AG09319 (cell line): ENCODE measurements at regions not wholly inside any gene's neighbourhood (a gene's known extent, or its start where the extent isn't known, plus 50 kb on each side); places are given as distances from the start of the nearest gene placed in this dataset.

Source experiments
- DNase-seq: peaks from one replicate; pipeline ENCODE4 v3.0.0-alpha.2; 2010; ENCODE audit warnings: low read depth; ENCODE audit errors: extremely low read depth
- CTCF ChIP-seq: IDR thresholded peaks from 2 replicates; pipeline ENCODE4 v1.5.1; 2011; ENCODE audit warnings: low read depth, mild to moderate bottlenecking, inconsistent platforms, low read length, moderate library complexity

GRCh38 chr14:45686771-45687170 is 433.8 kb upstream of the MIS18BP1 start:
- DNase-seq, result no peak
- no peak for TF ChIP-seq CTCF

- TF ChIP-seq CTCF, result no peak
- DNase-seq, result no peak
Observed at GRCh38 chr14:45680531-45680930, 427.5 kb upstream of the MIS18BP1 start.

- no peak for DNase-seq
- TF ChIP-seq CTCF, result no peak
Observed at GRCh38 chr14:45679853-45680252, 426.9 kb upstream of the MIS18BP1 start.

GRCh38 chr14:45678163-45678562 is 425.2 kb upstream of the MIS18BP1 start:
- no peak for DNase-seq
- TF ChIP-seq CTCF, result no peak

DNA sequence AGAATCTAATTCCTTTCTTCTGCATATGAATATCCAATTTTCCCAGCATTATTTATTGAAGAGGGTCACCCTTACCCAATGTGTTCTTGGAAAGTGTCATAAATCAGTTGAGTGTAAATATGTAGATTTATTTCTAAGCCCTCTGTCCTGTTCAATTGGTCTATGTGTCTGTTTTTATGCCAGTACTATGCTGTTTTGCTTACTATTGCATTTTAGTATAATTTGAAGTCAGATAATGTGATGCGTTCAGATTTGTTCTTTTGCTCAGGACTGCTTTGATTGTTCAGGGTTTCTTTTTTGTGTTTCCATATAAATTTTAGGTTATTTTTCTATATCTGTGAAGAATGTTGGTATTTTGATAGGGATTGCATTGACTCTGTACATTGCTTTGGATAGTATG is 420.4 kb upstream of the MIS18BP1 start:
- TF ChIP-seq CTCF, result no peak
- DNase-seq, result no peak

DNA sequence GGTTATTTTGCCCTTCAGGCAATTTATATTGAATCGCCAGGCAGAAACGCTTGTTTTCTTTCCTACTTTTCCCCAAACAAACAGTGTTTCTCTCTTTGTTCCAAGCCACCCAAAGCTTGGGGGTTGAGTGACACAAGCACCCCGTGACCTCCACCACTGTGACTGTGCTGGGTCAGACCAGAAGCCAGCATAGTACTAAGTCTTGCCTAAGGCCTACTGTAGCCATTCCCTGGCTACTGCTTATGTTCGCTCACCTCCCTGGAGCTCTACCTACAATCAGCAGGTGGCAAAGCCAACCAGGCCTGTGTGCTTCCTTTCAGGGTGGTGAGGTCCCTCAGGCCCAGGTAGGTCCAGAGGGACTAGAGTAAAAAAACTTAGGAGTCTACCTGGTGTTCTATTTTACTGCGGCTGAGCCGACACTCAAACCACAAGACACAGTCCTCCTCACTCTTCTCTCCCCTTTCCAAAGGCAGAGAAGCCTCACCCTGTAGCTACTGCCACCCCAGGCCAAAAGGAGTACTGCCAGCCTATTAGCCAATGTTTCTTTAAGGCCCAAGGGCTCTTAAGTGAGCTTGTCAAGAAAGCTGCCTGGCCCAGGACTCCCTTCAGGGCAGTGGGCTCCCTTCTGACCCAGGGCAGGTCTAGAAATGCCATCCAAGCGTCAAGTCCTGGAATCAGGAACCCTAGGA is 411.8 kb upstream of the MIS18BP1 start:
- TF ChIP-seq CTCF, result no peak
- DNase-seq, result no peak

DNA sequence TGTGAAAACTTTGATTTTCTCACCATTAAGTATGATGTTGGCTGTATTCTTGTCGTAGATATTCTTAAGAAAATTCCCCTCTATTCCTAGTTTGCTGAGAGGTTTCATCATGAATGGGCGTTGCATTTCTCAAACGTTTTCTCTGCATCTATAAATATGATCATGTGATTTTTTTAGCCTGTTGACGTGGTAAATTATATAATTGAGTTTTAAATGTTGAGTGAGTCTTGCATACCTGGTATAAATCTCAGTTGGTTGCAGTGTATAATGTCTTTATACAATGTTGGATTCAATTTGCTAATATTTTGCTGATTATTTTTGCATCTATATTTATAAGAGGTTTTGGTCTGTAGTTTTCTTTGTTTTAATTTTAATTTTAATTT is 405.9 kb upstream of the MIS18BP1 start:
- DNase-seq, result no peak
- no peak for TF ChIP-seq CTCF
